ENCODE measurements at regions not wholly inside any gene's neighbourhood (a gene's known extent, or its start where the extent isn't known, plus 50 kb on each side); places are given as distances from the start of the nearest gene placed in this dataset.
"Not testable (repeated sequence)": the region's sequence is repeated elsewhere in the genome, so short reads cannot be mapped to it uniquely, and the experiment has no call there.

GRCh38 chr18:30713299-30713698 is 329.2 kb downstream of the DSC3 start:
- DNase-seq (ENCODE audit: extremely low read depth, low read depth) = no peak

- no peak for DNase-seq (ENCODE audit: extremely low read depth, low read depth)
Observed at GRCh38 chr18:30712383-30712782, 330.2 kb downstream of the DSC3 start.

GRCh38 chr18:30709595-30709994 is 332.9 kb downstream of the DSC3 start:
- no peak for DNase-seq (ENCODE audit: extremely low read depth, low read depth)

- DNase-seq (ENCODE audit: extremely low read depth, low read depth) = no peak
Observed at GRCh38 chr18:30705943-30706342, 336.6 kb downstream of the DSC3 start.

- DNase-seq (ENCODE audit: extremely low read depth, low read depth) = no peak
Observed at GRCh38 chr18:30698571-30698970, 344.0 kb downstream of the DSC3 start.

GRCh38 chr18:30696201-30696600 is 346.3 kb downstream of the DSC3 start:
- no peak for DNase-seq (ENCODE audit: extremely low read depth, low read depth)

GRCh38 chr18:30694773-30695172 is 347.8 kb downstream of the DSC3 start:
- DNase-seq (ENCODE audit: extremely low read depth, low read depth) = no peak

GRCh38 chr18:30689216-30689615 is 353.3 kb downstream of the DSC3 start:
- DNase-seq (ENCODE audit: extremely low read depth, low read depth) = no peak

- DNase-seq (ENCODE audit: extremely low read depth, low read depth) = no peak
Observed at GRCh38 chr18:30687501-30687900, 355.0 kb downstream of the DSC3 start.

GRCh38 chr18:30684825-30685481 is 357.6 kb downstream of the DSC3 start:
- no peak for DNase-seq (ENCODE audit: extremely low read depth, low read depth)

GRCh38 chr18:30683836-30684235 is 358.7 kb downstream of the DSC3 start:
- no peak for DNase-seq (ENCODE audit: extremely low read depth, low read depth)

GRCh38 chr18:30682672-30683071 is 359.9 kb downstream of the DSC3 start:
- DNase-seq (ENCODE audit: extremely low read depth, low read depth) = no peak

GRCh38 chr18:30679285-30679930 is 363.1 kb downstream of the DSC3 start:
- DNase-seq (ENCODE audit: extremely low read depth, low read depth) = no peak

GRCh38 chr18:30677813-30678212 is 364.7 kb downstream of the DSC3 start:
- DNase-seq (ENCODE audit: extremely low read depth, low read depth) = not testable (repeated sequence)

- no peak for DNase-seq (ENCODE audit: extremely low read depth, low read depth)
Observed at GRCh38 chr18:30676053-30676480, 366.5 kb downstream of the DSC3 start.

GRCh38 chr18:30675493-30675892 is 367.0 kb downstream of the DSC3 start:
- no peak for DNase-seq (ENCODE audit: extremely low read depth, low read depth)

- DNase-seq (ENCODE audit: extremely low read depth, low read depth) = no peak
Observed at GRCh38 chr18:30675072-30675471, 367.5 kb downstream of the DSC3 start.

GRCh38 chr18:30674596-30674995 is 367.9 kb downstream of the DSC3 start:
- no peak for DNase-seq (ENCODE audit: extremely low read depth, low read depth)

- not testable (repeated sequence) for DNase-seq (ENCODE audit: extremely low read depth, low read depth)
Observed at GRCh38 chr18:30672439-30672838, 370.1 kb downstream of the DSC3 start.

GRCh38 chr18:30658306-30658705 is 384.2 kb downstream of the DSC3 start:
- no peak for DNase-seq (ENCODE audit: extremely low read depth, low read depth)

GRCh38 chr18:30652387-30652786 is 390.2 kb downstream of the DSC3 start:
- no peak for DNase-seq (ENCODE audit: extremely low read depth, low read depth)

- no peak for DNase-seq (ENCODE audit: extremely low read depth, low read depth)
Observed at GRCh38 chr18:30650499-30650898, 392.0 kb downstream of the DSC3 start.

- no peak for DNase-seq (ENCODE audit: extremely low read depth, low read depth)
Observed at GRCh38 chr18:30644158-30644557, 398.4 kb downstream of the DSC3 start.

All from NCI-H460 (cell line).